DOHH2 (cell line): ENCODE measurements at regions not wholly inside any gene's neighbourhood (a gene's known extent, or its start where the extent isn't known, plus 50 kb on each side); places are given as distances from the start of the nearest gene placed in this dataset.

Experiments
- CTCF ChIP-seq: fragments of 200-600 bp; sonication (generic); IDR thresholded peaks from one replicate; pipeline ENCODE4 v1.5.1; 2014; ENCODE audit warnings: antibody characterized with exemption, mild to moderate bottlenecking, low read depth, low read length; ENCODE audit not compliant: poor library complexity, severe bottlenecking
- EZH2phosphoT487 ChIP-seq: fragments of 200-600 bp; sonication (generic); IDR thresholded peaks from 2 replicates; pipeline ENCODE4 v1.6.1; 2017; ENCODE audit warnings: borderline replicate concordance, mild to moderate bottlenecking, antibody characterized with exemption, low read length, moderate library complexity, mixed read lengths

- no peak for TF ChIP-seq CTCF
- no peak for TF ChIP-seq EZH2phosphoT487
Measured at GRCh38 chr9:90307167-90307833, 335.3 kb downstream of the DIRAS2 start.
